ENCODE measurements at regions not wholly inside any gene's neighbourhood (a gene's known extent, or its start where the extent isn't known, plus 50 kb on each side); places are given as distances from the start of the nearest gene placed in this dataset.

DNA sequence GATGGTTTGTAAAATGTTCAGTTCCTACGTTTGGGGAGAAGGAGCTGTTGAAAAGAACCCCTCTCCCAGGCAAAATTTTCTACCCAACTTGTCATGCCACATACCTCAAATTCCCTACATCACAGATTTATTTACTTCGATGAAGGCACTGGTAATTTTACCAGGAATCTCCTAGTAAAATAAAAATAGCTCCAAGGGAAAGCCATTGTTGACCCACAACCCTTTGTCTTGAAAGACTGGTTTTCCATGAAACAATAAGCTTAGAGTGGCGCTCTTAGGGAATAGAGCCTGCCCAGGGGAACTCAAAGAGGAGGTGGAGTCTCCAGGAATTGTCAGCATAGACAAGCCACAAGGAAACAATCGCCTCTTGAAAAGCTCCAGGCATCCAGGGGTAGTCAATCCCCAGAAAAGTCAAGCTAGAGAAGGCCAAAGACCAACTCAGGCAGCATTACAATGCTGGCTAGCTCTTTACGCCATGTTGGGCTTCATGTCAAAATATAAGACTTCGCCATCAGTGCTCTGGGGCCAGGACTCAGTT, 99.2 kb upstream of the RREB1 start:
- no peak for TF ChIP-seq RXRA (IDR thresholded peaks at IDR 0.05)
- TF ChIP-seq, protein P1, sequence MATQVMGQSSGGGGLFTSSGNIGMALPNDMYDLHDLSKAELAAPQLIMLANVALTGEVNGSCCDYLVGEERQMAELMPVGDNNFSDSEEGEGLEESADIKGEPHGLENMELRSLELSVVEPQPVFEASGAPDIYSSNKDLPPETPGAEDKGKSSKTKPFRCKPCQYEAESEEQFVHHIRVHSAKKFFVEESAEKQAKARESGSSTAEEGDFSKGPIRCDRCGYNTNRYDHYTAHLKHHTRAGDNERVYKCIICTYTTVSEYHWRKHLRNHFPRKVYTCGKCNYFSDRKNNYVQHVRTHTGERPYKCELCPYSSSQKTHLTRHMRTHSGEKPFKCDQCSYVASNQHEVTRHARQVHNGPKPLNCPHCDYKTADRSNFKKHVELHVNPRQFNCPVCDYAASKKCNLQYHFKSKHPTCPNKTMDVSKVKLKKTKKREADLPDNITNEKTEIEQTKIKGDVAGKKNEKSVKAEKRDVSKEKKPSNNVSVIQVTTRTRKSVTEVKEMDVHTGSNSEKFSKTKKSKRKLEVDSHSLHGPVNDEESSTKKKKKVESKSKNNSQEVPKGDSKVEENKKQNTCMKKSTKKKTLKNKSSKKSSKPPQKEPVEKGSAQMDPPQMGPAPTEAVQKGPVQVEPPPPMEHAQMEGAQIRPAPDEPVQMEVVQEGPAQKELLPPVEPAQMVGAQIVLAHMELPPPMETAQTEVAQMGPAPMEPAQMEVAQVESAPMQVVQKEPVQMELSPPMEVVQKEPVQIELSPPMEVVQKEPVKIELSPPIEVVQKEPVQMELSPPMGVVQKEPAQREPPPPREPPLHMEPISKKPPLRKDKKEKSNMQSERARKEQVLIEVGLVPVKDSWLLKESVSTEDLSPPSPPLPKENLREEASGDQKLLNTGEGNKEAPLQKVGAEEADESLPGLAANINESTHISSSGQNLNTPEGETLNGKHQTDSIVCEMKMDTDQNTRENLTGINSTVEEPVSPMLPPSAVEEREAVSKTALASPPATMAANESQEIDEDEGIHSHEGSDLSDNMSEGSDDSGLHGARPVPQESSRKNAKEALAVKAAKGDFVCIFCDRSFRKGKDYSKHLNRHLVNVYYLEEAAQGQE (IDR thresholded peaks at IDR 0.05): no peak
- no peak for TF ChIP-seq TAF1 (conservative IDR thresholded peaks at IDR 0.05)
- TF ChIP-seq, protein P2, sequence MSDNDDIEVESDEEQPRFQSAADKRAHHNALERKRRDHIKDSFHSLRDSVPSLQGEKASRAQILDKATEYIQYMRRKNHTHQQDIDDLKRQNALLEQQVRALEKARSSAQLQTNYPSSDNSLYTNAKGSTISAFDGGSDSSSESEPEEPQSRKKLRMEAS (IDR thresholded peaks at IDR 0.05): no peak
- TF ChIP-seq NR2F2 (IDR thresholded peaks at IDR 0.05): no peak
- no peak for TF ChIP-seq SP1 (IDR thresholded peaks at IDR 0.05)
- no peak for TF ChIP-seq YY1 (IDR thresholded peaks at IDR 0.05)
- no peak for TF ChIP-seq HNF4G (IDR thresholded peaks at IDR 0.05)
- TF ChIP-seq JUND (IDR thresholded peaks at IDR 0.05): no peak
- no peak for TF ChIP-seq FOXA1 (IDR thresholded peaks at IDR 0.05)
- no peak for TF ChIP-seq GABPA (IDR thresholded peaks at IDR 0.05 in 1 of 2, conservative IDR thresholded peaks at IDR 0.05 in 1 of 2)
- TF ChIP-seq, protein P3, sequence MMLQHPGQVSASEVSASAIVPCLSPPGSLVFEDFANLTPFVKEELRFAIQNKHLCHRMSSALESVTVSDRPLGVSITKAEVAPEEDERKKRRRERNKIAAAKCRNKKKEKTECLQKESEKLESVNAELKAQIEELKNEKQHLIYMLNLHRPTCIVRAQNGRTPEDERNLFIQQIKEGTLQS (IDR thresholded peaks at IDR 0.05): no peak
- no peak for TF ChIP-seq FOXA2 (IDR thresholded peaks at IDR 0.05)
- TF ChIP-seq, protein P4, sequence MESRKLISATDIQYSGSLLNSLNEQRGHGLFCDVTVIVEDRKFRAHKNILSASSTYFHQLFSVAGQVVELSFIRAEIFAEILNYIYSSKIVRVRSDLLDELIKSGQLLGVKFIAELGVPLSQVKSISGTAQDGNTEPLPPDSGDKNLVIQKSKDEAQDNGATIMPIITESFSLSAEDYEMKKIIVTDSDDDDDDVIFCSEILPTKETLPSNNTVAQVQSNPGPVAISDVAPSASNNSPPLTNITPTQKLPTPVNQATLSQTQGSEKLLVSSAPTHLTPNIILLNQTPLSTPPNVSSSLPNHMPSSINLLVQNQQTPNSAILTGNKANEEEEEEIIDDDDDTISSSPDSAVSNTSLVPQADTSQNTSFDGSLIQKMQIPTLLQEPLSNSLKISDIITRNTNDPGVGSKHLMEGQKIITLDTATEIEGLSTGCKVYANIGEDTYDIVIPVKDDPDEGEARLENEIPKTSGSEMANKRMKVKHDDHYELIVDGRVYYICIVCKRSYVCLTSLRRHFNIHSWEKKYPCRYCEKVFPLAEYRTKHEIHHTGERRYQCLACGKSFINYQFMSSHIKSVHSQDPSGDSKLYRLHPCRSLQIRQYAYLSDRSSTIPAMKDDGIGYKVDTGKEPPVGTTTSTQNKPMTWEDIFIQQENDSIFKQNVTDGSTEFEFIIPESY (IDR thresholded peaks at IDR 0.05): no peak
- TF ChIP-seq, protein P5, sequence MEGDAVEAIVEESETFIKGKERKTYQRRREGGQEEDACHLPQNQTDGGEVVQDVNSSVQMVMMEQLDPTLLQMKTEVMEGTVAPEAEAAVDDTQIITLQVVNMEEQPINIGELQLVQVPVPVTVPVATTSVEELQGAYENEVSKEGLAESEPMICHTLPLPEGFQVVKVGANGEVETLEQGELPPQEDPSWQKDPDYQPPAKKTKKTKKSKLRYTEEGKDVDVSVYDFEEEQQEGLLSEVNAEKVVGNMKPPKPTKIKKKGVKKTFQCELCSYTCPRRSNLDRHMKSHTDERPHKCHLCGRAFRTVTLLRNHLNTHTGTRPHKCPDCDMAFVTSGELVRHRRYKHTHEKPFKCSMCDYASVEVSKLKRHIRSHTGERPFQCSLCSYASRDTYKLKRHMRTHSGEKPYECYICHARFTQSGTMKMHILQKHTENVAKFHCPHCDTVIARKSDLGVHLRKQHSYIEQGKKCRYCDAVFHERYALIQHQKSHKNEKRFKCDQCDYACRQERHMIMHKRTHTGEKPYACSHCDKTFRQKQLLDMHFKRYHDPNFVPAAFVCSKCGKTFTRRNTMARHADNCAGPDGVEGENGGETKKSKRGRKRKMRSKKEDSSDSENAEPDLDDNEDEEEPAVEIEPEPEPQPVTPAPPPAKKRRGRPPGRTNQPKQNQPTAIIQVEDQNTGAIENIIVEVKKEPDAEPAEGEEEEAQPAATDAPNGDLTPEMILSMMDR (IDR thresholded peaks at IDR 0.05; ENCODE audit: low read depth, low read length, missing input control): no peak
- TF ChIP-seq EGR1 (IDR thresholded peaks at IDR 0.05; ENCODE audit: low read depth in 2 of 2): no peak
- no peak for TF ChIP-seq HNF4A (conservative IDR thresholded peaks at IDR 0.05)
- TF ChIP-seq RAD21 (IDR thresholded peaks at IDR 0.05): no peak
- no peaks in the 10 kb centered on the region for H3K4me1 ChIP-seq (ENCODE audit: control insufficient read depth in 4 of 4, insufficient read depth in 4 of 4, low read length in 3 of 4)
- H3K9me3 ChIP-seq (ENCODE audit: control insufficient read depth in 4 of 4, low read length in 3 of 4): no peaks in the 10 kb centered on the region
- no peak overlapping the region for H3K9ac ChIP-seq (ENCODE audit: low read depth in 1 of 2, low read length in 2 of 2)
- 88% methylated on average over 6 of the region's 6 CpGs for WGBS
- no peak for DNase-seq (ENCODE audit: low spot score)
- H3K36me3 ChIP-seq (ENCODE audit: control insufficient read depth in 4 of 4, insufficient read depth in 3 of 4, low read depth in 1 of 4, low read length in 3 of 4): peaks cover 0 to 1% (median 0%) of the 10 kb centered on the region in 4 donors
- no peaks in the 10 kb centered on the region for H3K27me3 ChIP-seq (ENCODE audit: control insufficient read depth in 4 of 4, insufficient read depth in 4 of 4, low read length in 3 of 4)
- H3K27ac ChIP-seq (ENCODE audit: low read depth in 1 of 2, low read length in 2 of 2): no peak overlapping the region
- no peak overlapping the region for H3K4me3 ChIP-seq (ENCODE audit: low read depth in 1 of 3, low read length in 3 of 3)

All from liver (tissue), 8 donors.